ENCODE measurements at regions not wholly inside any gene's neighbourhood (a gene's known extent, or its start where the extent isn't known, plus 50 kb on each side); places are given as distances from the start of the nearest gene placed in this dataset.

DNA sequence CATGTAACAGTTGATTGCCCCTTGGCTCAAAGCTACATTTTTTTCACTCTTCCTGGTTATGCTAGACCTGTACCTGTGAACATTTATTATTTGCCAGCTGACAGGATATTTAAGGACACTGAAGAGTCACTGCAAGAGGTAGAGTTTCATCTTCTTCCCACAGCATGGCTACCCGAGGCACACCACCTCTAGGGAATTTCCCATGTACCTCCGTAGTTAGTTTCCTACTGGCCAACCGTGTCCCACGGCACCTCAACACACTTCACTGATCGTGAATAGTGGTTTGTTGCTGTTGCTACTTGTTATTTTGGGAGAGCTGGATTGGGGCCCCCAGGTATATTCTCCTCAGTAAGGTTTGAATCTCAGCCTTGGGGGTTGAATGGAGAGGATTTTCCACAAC is 648.6 kb downstream of the SEMA5A start:
- TF ChIP-seq POLR2AphosphoS5 (IDR thresholded peaks at IDR 0.05; ENCODE audit: low read depth, low read length): no peak
- no peak for TF ChIP-seq TAF1 (IDR thresholded peaks at IDR 0.05; ENCODE audit: borderline replicate concordance, insufficient read depth, low read length)
- TF ChIP-seq REST (IDR thresholded peaks at IDR 0.05; ENCODE audit: insufficient read depth in 1 of 2, low read depth in 2 of 2, low read length in 2 of 2): no peak
- no peak for TF ChIP-seq SIN3A (IDR thresholded peaks at IDR 0.05; ENCODE audit: borderline replicate concordance, insufficient read depth, low read length)
- no peak for TF ChIP-seq FOXP2 (optimal IDR thresholded peaks at IDR 0.05; ENCODE audit: borderline replicate concordance, extremely low read depth, extremely low read length, insufficient read depth)

Measured in PFSK-1 (cell line).